Sigmoid colon (tissue), 4 donors: ENCODE measurements at regions not wholly inside any gene's neighbourhood (a gene's known extent, or its start where the extent isn't known, plus 50 kb on each side); places are given as distances from the start of the nearest gene placed in this dataset.

ENCODE experiments used
- CTCF ChIP-seq, 4 experiments: fragments of 450-650 bp in 3 of 4; fragments of 200-600 bp in 1 of 4; IDR thresholded peaks; one replicate each; pipeline ENCODE4 v1.5.1; 2016 to 2019; ENCODE audit warnings: antibody characterized with exemption in 4 of 4, mild to moderate bottlenecking in 3 of 4, moderate library complexity in 2 of 4
- EP300 ChIP-seq, 4 donors: sonication (generic); formaldehyde crosslinking; IDR thresholded peaks; one replicate each; pipeline ENCODE4 v1.6.1; 2017; ENCODE audit warnings: antibody characterized with exemption in 4 of 4
- POLR2A ChIP-seq, 2 donors: fragments of 450-650 bp; IDR thresholded peaks; one replicate each; pipeline ENCODE4 v1.6.1; 2016; ENCODE audit warnings: antibody characterized with exemption in 2 of 2, mild to moderate bottlenecking in 2 of 2, moderate library complexity in 2 of 2

GRCh38 chr5:63398346-63398745 is 563.9 kb downstream of the HTR1A start:
- TF ChIP-seq CTCF (IDR thresholded peaks at IDR 0.05) (no peak), POLR2A (IDR thresholded peaks at IDR 0.05) (no peak), EP300 (IDR thresholded peaks at IDR 0.05) (no peak)
